SJSA1 (cell line): ENCODE measurements at regions not wholly inside any gene's neighbourhood (a gene's known extent, or its start where the extent isn't known, plus 50 kb on each side); places are given as distances from the start of the nearest gene placed in this dataset.
"Not testable (repeated sequence)": the region's sequence is repeated elsewhere in the genome, so short reads cannot be mapped to it uniquely, and the experiment has no call there.

Experiments
- DNase-seq, 2 experiments: peaks; one replicate each; pipeline ENCODE4 v3.0.0-alpha.2; 2015 to 2020; ENCODE audit warnings: low spot score in 2 of 2, low read depth in 1 of 2
- H3K27ac ChIP-seq: fragments of 250-450 bp; sonication (Bioruptor Pico); 2 replicates; pipeline ENCODE4 v1.5.1; 2020; ENCODE audit warnings: mild to moderate bottlenecking, moderate library complexity
- H3K27me3 ChIP-seq: fragments of 250-450 bp; sonication (Bioruptor Pico); replicated peaks from 2 replicates; pipeline ENCODE4 v1.5.1; 2020; ENCODE audit warnings: mild to moderate bottlenecking, moderate library complexity
- H3K36me3 ChIP-seq: fragments of 250-450 bp; sonication (Bioruptor Pico); 2 replicates; pipeline ENCODE4 v1.5.1; 2020; ENCODE audit warnings: mild to moderate bottlenecking
- H3K4me1 ChIP-seq: fragments of 250-450 bp; sonication (Bioruptor Pico); replicated peaks from 2 replicates; pipeline ENCODE4 v1.6.1; 2021; ENCODE audit warnings: mild to moderate bottlenecking
- H3K4me3 ChIP-seq: fragments of 250-450 bp; sonication (Bioruptor Pico); 2 replicates; pipeline ENCODE4 v1.5.1; 2020; ENCODE audit warnings: mild to moderate bottlenecking
- H3K9me3 ChIP-seq: fragments of 250-450 bp; sonication (Bioruptor Pico); replicated peaks from 2 replicates; pipeline ENCODE4 v1.5.1; 2020; ENCODE audit warnings: mild to moderate bottlenecking

- H3K27ac ChIP-seq = no peak overlapping the region
- H3K36me3 ChIP-seq = no peaks in the 10 kb centered on the region
- H3K4me1 ChIP-seq = peaks cover 9% of the 10 kb centered on the region
- H3K9me3 ChIP-seq = no peaks in the 10 kb centered on the region
- H3K27me3 ChIP-seq = no peaks in the 10 kb centered on the region
- no peak overlapping the region for H3K4me3 ChIP-seq
- no peak for DNase-seq
These were observed 101.2 kb upstream of the SEC11C start for GRCh38 chr18:59038295-59039039.

GRCh38 chr18:59039040-59039320 is 100.7 kb upstream of the SEC11C start:
- not testable (repeated sequence) for H3K4me1 ChIP-seq, H3K9me3 ChIP-seq, H3K36me3 ChIP-seq, H3K27me3 ChIP-seq, H3K4me3 ChIP-seq, H3K27ac ChIP-seq, DNase-seq

GRCh38 chr18:59039449-59039848 is 100.2 kb upstream of the SEC11C start:
- no peak for DNase-seq
- Histone ChIP-seq H3K4me3 (no peak overlapping the region), H3K36me3 (no peaks in the 10 kb centered on the region), H3K4me1 (peaks cover 9% of the 10 kb centered on the region), H3K27me3 (no peaks in the 10 kb centered on the region), H3K9me3 (no peaks in the 10 kb centered on the region), H3K27ac (no peak overlapping the region)

- peaks cover 9% of the 10 kb centered on the region for H3K4me1 ChIP-seq
- H3K27me3 ChIP-seq = no peaks in the 10 kb centered on the region
These were observed 98.9 kb upstream of the SEC11C start for GRCh38 chr18:59040770-59041148.

GRCh38 chr18:59041296-59041695 is 98.4 kb upstream of the SEC11C start:
- DNase-seq = no peak
- Histone ChIP-seq H3K9me3 (no peaks in the 10 kb centered on the region), H3K4me1 (peaks cover 9% of the 10 kb centered on the region), H3K36me3 (no peaks in the 10 kb centered on the region), H3K27me3 (no peaks in the 10 kb centered on the region), H3K4me3 (no peak overlapping the region), H3K27ac (no peak overlapping the region)

More at GRCh38 chr18:59040770-59041148, 98.9 kb upstream of the SEC11C start:
- H3K27ac ChIP-seq = no peak overlapping the region
- no peaks in the 10 kb centered on the region for H3K36me3 ChIP-seq
- H3K4me3 ChIP-seq = no peak overlapping the region
- DNase-seq = no peak
- H3K9me3 ChIP-seq = no peaks in the 10 kb centered on the region

- DNase-seq = no peak
- Histone ChIP-seq H3K27ac (no peak overlapping the region), H3K9me3 (no peaks in the 10 kb centered on the region), H3K4me3 (no peak overlapping the region), H3K36me3 (no peaks in the 10 kb centered on the region), H3K4me1 (peaks cover 9% of the 10 kb centered on the region), H3K27me3 (no peaks in the 10 kb centered on the region)
These were observed 97.6 kb upstream of the SEC11C start for GRCh38 chr18:59041819-59042815.

GRCh38 chr18:59044855-59045254 is 94.8 kb upstream of the SEC11C start:
- peaks cover 9% of the 10 kb centered on the region for H3K4me1 ChIP-seq
- no peaks in the 10 kb centered on the region for H3K36me3 ChIP-seq
- H3K9me3 ChIP-seq = no peaks in the 10 kb centered on the region
- H3K4me3 ChIP-seq = no peak overlapping the region
- H3K27me3 ChIP-seq = no peaks in the 10 kb centered on the region
- no peak overlapping the region for H3K27ac ChIP-seq
- no peak for DNase-seq

- DNase-seq = no peak
- H3K27me3 ChIP-seq = no peaks in the 10 kb centered on the region
- no peaks in the 10 kb centered on the region for H3K9me3 ChIP-seq
These were observed 92.2 kb upstream of the SEC11C start for GRCh38 chr18:59047321-59048047.

GRCh38 chr18:59048048-59048363 is 91.7 kb upstream of the SEC11C start:
- no peaks in the 10 kb centered on the region for H3K9me3 ChIP-seq
- no peaks in the 10 kb centered on the region for H3K4me1 ChIP-seq
- H3K27ac ChIP-seq = no peak overlapping the region
- H3K36me3 ChIP-seq = no peaks in the 10 kb centered on the region
- DNase-seq = no peak
- no peaks in the 10 kb centered on the region for H3K27me3 ChIP-seq
- H3K4me3 ChIP-seq = no peak overlapping the region

More at GRCh38 chr18:59047321-59048047, 92.2 kb upstream of the SEC11C start:
- no peaks in the 10 kb centered on the region for H3K36me3 ChIP-seq
- H3K4me1 ChIP-seq = no peaks in the 10 kb centered on the region
- no peak overlapping the region for H3K27ac ChIP-seq
- H3K4me3 ChIP-seq = no peak overlapping the region

- no peaks in the 10 kb centered on the region for H3K27me3 ChIP-seq
- no peaks in the 10 kb centered on the region for H3K36me3 ChIP-seq
- H3K9me3 ChIP-seq = no peaks in the 10 kb centered on the region
- H3K4me3 ChIP-seq = no peak overlapping the region
- no peak for DNase-seq
- H3K4me1 ChIP-seq = no peaks in the 10 kb centered on the region
- no peak overlapping the region for H3K27ac ChIP-seq
These were observed 91.3 kb upstream of the SEC11C start for GRCh38 chr18:59048378-59048777.

GRCh38 chr18:59049721-59050660 is 89.7 kb upstream of the SEC11C start:
- Histone ChIP-seq H3K36me3 (no peaks in the 10 kb centered on the region), H3K4me3 (no peak overlapping the region), H3K9me3 (no peaks in the 10 kb centered on the region), H3K4me1 (no peaks in the 10 kb centered on the region), H3K27ac (no peak overlapping the region), H3K27me3 (no peaks in the 10 kb centered on the region)
- no peak for DNase-seq

- Histone ChIP-seq H3K9me3 (no peaks in the 10 kb centered on the region), H3K36me3 (no peaks in the 10 kb centered on the region)
- no peak for DNase-seq
These were observed 89.0 kb upstream of the SEC11C start for GRCh38 chr18:59050661-59051057.

GRCh38 chr18:59051470-59052165 is 88.1 kb upstream of the SEC11C start:
- no peaks in the 10 kb centered on the region for H3K27me3 ChIP-seq
- no peak for DNase-seq
- H3K27ac ChIP-seq = no peak overlapping the region
- H3K9me3 ChIP-seq = no peaks in the 10 kb centered on the region
- H3K4me3 ChIP-seq = no peak overlapping the region
- no peaks in the 10 kb centered on the region for H3K36me3 ChIP-seq
- H3K4me1 ChIP-seq = no peaks in the 10 kb centered on the region

More at GRCh38 chr18:59050661-59051057, 89.0 kb upstream of the SEC11C start:
- Histone ChIP-seq H3K27me3 (no peaks in the 10 kb centered on the region), H3K4me3 (no peak overlapping the region), H3K4me1 (no peaks in the 10 kb centered on the region), H3K27ac (no peak overlapping the region)
